Gastrocnemius medialis (tissue), 4 donors: ENCODE measurements at regions not wholly inside any gene's neighbourhood (a gene's known extent, or its start where the extent isn't known, plus 50 kb on each side); places are given as distances from the start of the nearest gene placed in this dataset.

Source experiments
- ATAC-seq, 2 donors: fragments of 150-250 bp; one replicate each; pipeline ENCODE4 v1.9.1; 2016
- DNase-seq, 2 donors: peaks; one replicate each; pipeline ENCODE4 v3.0.0-alpha.2; 2019
- H3K27ac ChIP-seq, 4 donors: fragments of 200-600 bp; sonication (generic); 1 replicate in 1 of 4; 2 replicates in 3 of 4; pipeline ENCODE4 v1.5.1; 2016 to 2018; ENCODE audit warnings: mild to moderate bottlenecking in 2 of 4, moderate library complexity in 1 of 4
- H3K27me3 ChIP-seq, 3 donors: fragments of 200-600 bp; sonication (generic) in 2 of 3; 1 replicate in 1 of 3; 2 replicates in 2 of 3; pipeline versions ENCODE4 v1.5.1 to v1.6.0; 2016 to 2019; ENCODE audit warnings: mild to moderate bottlenecking in 1 of 3, moderate library complexity in 1 of 3
- H3K36me3 ChIP-seq, 2 donors: fragments of 200-600 bp; sonication (generic) in 1 of 2; one replicate each; pipeline ENCODE4 v1.5.1; 2017 to 2018
- H3K4me1 ChIP-seq, 2 donors: fragments of 200-600 bp; sonication (generic) in 1 of 2; one replicate each; pipeline ENCODE4 v1.5.1; 2016 to 2017; ENCODE audit warnings: mild to moderate bottlenecking in 2 of 2
- H3K4me3 ChIP-seq, 4 donors: fragments of 200-600 bp; sonication (generic) in 3 of 4; 1 replicate in 1 of 4; 2 replicates in 3 of 4; pipeline ENCODE4 v1.5.1; 2016 to 2019; ENCODE audit warnings: mild to moderate bottlenecking in 2 of 4
- H3K9me3 ChIP-seq, 3 donors: fragments of 200-600 bp; sonication (generic) in 2 of 3; 1 replicate in 1 of 3; 2 replicates in 2 of 3; pipeline ENCODE4 v1.5.1; 2016 to 2019
- CTCF ChIP-seq, 5 experiments: fragments of 450-650 bp in 3 of 5; fragments of 200-600 bp in 2 of 5; sonication (generic) in 2 of 5; IDR thresholded peaks in 4 of 5; conservative IDR thresholded peaks in 1 of 5; 1 replicate in 4 of 5; 2 replicates in 1 of 5; pipeline ENCODE4 v1.5.1; 2016 to 2019; ENCODE audit warnings: antibody characterized with exemption in 5 of 5, mild to moderate bottlenecking in 3 of 5, moderate library complexity in 3 of 5
- POLR2A ChIP-seq, 2 donors: fragments of 450-650 bp; IDR thresholded peaks; one replicate each; pipeline ENCODE4 v1.6.1; 2017; ENCODE audit warnings: antibody characterized with exemption in 2 of 2, mild to moderate bottlenecking in 2 of 2, moderate library complexity in 2 of 2
- in situ Hi-C, 4 donors: fragments of 200-750 bp; cut with MboI; loops; one replicate each; pipeline versions ENCODE4 v1.15.0 to v1.8.0; 2017; ENCODE audit warnings: low sequenced_read_pairs in 4 of 4
- intact Hi-C: fragments of 100-400 bp; cut with DNase I; formaldehyde crosslinking; loops from one replicate; pipeline ENCODE4 v1.15.1; 2023; ENCODE audit warnings: low total_unique reads

DNA sequence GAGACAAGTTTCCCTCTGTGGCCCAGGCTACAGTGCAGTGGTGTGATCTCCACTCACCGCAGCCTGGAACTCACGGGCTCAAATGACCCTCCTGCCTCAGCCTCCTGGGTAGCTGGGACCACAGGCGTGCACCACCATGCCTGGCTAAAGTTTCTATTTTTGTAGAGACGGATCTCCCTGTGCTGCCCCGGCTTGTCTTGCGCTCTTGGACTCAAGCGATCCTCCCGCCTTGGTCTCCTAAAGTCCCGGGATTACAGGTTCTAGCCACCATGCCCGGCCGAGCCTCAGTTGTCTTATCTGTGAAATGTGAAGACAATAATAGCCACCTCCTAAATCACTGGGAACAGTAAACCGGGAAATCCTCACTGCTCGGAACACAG, 88.1 kb downstream of the FOXL3 start:
- Histone ChIP-seq H3K9me3 (no peaks in the 10 kb centered on the region), H3K27me3 (peaks cover 0 to 32% (median 3%) of the 10 kb centered on the region in 3 donors), H3K27ac (no peak overlapping the region), H3K36me3 (no peaks in the 10 kb centered on the region), H3K4me3 (no peak overlapping the region), H3K4me1 (peaks cover 7 to 13% of the 10 kb centered on the region in 2 donors)
- intact Hi-C loops (no loop called here), in situ Hi-C loops (no loop called here)
- ATAC-seq, result no peak
- TF ChIP-seq CTCF (IDR thresholded peaks at IDR 0.05 in 4 of 5, conservative IDR thresholded peaks at IDR 0.05 in 1 of 5), result no peak
- no peak for TF ChIP-seq POLR2A (IDR thresholded peaks at IDR 0.05)
- peak in 1 of 2 donors; percentile 7 for DNase-seq

DNA sequence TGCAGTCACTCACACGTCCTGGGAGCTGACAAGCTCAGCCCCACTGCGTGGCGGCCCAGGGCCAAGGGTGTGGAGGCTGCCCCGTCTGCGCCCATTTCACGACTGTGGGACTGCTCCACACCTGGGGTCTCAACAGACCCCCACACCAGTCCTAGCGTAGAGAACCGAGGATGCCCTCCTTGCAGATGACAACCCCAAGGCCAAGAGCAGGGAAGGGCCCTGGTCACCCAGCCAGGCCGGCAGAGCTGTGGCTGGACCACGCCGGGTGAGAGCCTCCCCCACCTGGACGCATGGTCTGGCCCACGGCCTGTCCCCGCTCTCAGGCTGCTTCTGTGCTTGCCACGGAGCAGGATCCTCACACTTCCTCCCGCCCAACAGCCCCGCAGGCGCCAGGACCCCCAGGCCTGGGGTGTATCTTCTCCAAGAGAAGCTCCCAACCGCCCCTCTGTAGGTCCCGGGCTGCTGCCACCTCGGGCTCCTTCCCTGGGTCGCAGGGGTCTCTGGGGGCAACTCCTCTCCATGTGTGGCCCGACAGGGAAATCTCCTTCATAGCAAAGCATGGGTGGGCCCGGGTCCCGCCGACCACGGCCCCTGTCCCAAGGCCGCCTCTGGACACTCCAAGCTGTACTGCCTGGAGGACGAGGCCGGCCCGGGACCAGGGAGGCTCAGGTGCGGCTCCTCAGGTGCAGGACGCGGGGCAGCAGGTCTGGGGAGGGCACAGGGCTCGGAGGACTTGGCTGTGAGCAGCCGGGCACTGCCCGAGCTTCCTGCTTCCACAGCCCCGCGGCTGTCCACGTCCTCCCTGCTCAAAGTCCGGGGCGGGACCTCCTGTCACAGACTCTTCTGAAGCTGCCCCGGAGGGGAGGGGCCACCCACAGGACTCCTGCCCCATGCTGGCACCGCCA, 88.8 kb downstream of the FOXL3 start:
- DNase-seq (no peak), ATAC-seq (no peak)
- in situ Hi-C loops (no loop called here), intact Hi-C loops (loop anchor here (1.0 kb wide), 1 partner anchor 225 kb away; no protein-coding TSS in a partner anchor)
- Histone ChIP-seq H3K36me3 (no peaks in the 10 kb centered on the region), H3K4me1 (peaks cover 7 to 13% of the 10 kb centered on the region in 2 donors), H3K9me3 (no peaks in the 10 kb centered on the region), H3K27ac (no peak overlapping the region), H3K4me3 (peak overlapping the region; percentile 48 to 54 (median 50)), H3K27me3 (peaks cover 0 to 32% (median 3%) of the 10 kb centered on the region in 3 donors)
- TF ChIP-seq POLR2A (IDR thresholded peaks at IDR 0.05) (no peak), CTCF (IDR thresholded peaks at IDR 0.05 in 4 of 5, conservative IDR thresholded peaks at IDR 0.05 in 1 of 5) (no peak)

GRCh38 chr7:379456-380138, 89.6 kb downstream of the FOXL3 start:
- peak in 1 of 2 donors; percentile 30 for ATAC-seq
- Histone ChIP-seq H3K4me1 (peaks cover 7 to 13% of the 10 kb centered on the region in 2 donors), H3K36me3 (no peaks in the 10 kb centered on the region), H3K27me3 (peaks cover 0 to 32% (median 3%) of the 10 kb centered on the region in 3 donors), H3K9me3 (peaks cover 0 to 6% (median 0%) of the 10 kb centered on the region in 3 donors), H3K27ac (no peak overlapping the region), H3K4me3 (peak overlapping the region; percentile 48 to 54 (median 50))
- no peak for DNase-seq
- intact Hi-C loops, result loop anchor here (1.0 kb wide), 1 partner anchor 225 kb away; no protein-coding TSS in a partner anchor
- in situ Hi-C loops, result no loop called here
- TF ChIP-seq POLR2A (IDR thresholded peaks at IDR 0.05) (no peak), CTCF (IDR thresholded peaks at IDR 0.05 in 4 of 5, conservative IDR thresholded peaks at IDR 0.05 in 1 of 5) (no peak)

DNA sequence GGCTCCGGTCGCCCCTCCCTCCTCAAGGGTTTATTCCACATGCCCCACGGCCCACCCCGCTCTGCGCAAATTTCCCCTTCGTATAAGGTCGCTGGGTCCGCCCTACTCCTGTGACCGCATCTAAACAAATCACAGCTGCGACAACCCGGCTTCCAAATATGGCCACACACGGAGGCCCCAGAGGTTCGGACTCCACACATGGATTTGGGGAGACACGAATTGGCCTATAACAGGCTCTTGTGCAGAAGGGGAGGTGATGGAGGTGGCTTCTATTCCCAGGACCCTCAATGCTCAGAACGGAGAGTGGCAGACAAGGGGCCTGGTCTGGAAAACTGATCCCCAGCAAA, 90.1 kb downstream of the FOXL3 start:
- H3K4me3 ChIP-seq, result peak overlapping the region; percentile 48 to 54 (median 50)
- no peak for ATAC-seq

More for the DNA sequence above, 90.1 kb downstream of the FOXL3 start:
- DNase-seq, result no peak
- H3K36me3 ChIP-seq, result no peaks in the 10 kb centered on the region
- peaks cover 0 to 9% (median 0%) of the 10 kb centered on the region in 3 donors for H3K9me3 ChIP-seq
- TF ChIP-seq CTCF (IDR thresholded peaks at IDR 0.05 in 4 of 5, conservative IDR thresholded peaks at IDR 0.05 in 1 of 5), result no peak
- no peak for TF ChIP-seq POLR2A (IDR thresholded peaks at IDR 0.05)
- peaks cover 0 to 32% (median 3%) of the 10 kb centered on the region in 3 donors for H3K27me3 ChIP-seq
- H3K27ac ChIP-seq, result no peak overlapping the region
- intact Hi-C loops (no loop called here), in situ Hi-C loops (no loop called here)
- peaks cover 7 to 13% of the 10 kb centered on the region in 2 donors for H3K4me1 ChIP-seq
